HepG2 (cell line): ENCODE measurements at regions not wholly inside any gene's neighbourhood (a gene's known extent, or its start where the extent isn't known, plus 50 kb on each side); places are given as distances from the start of the nearest gene placed in this dataset.

Source experiments
- ATAC-seq: fragments of 200-7000 bp; cut with Tn5 transposase; 3 replicates; pipeline ENCODE4 v1.9.1; 2020; ENCODE audit warnings: mild to moderate bottlenecking, moderate library complexity
- BruUV-seq: library from RNA; stranded (reverse); fragments of 400-500 nt; replicated peaks from 2 replicates; lab custom pipeline; 2021; lab: Mats Ljungman, UMichigan
- CTCF ChIA-PET: fragments of 300-600 bp; formaldehyde crosslinking; extraction: SDS; loops from one replicate; lab custom pipeline; 2021; ENCODE audit warnings: low total read pairs, inconsistent platforms, low intra/inter-chr PET ratio; lab: Yijun Ruan, JAX
- POLR2A ChIA-PET: fragments of 350-600 bp; sonication (Branson Sonifier 250); formaldehyde crosslinking; loops from one replicate; lab custom pipeline; 2020; ENCODE audit warnings: antibody characterized with exemption, inconsistent platforms; lab: Yijun Ruan, JAX
- DNase-seq: peaks from one replicate; pipeline ENCODE4 v3.0.0-alpha.2; 2015; ENCODE audit warnings: low spot score
- FAIRE-seq: peaks from 3 replicates; lab custom pipeline; 2011; peaks lifted over from hg19 to GRCh38; lab: Jason Lieb, UNC
- H2AFZ ChIP-seq: one replicate; pipeline ENCODE4 v1.6.1; 2011; ENCODE audit warnings: low read length, inconsistent platforms
- H3K27ac ChIP-seq: fragments of 300-600 bp; 3 replicates; pipeline ENCODE4 v1.8.0; 2011; ENCODE audit warnings: mixed run types, mild to moderate bottlenecking, mixed read lengths, low read length, inconsistent platforms; ENCODE audit not compliant: insufficient read depth; ENCODE audit errors: extremely low read length
- H3K27me3 ChIP-seq, 2 experiments: fragments of 200-600 bp in 1 of 2; 2 replicates in 1 of 2; 3 replicates in 1 of 2; pipeline versions ENCODE4 v1.6.0 to v1.8.0; 2011; ENCODE audit warnings: low read length in 2 of 2, mild to moderate bottlenecking in 2 of 2, moderate library complexity in 2 of 2, inconsistent platforms in 1 of 2; ENCODE audit not compliant: insufficient read depth in 2 of 2, control insufficient read depth in 1 of 2
- H3K36me3 ChIP-seq, 2 experiments: fragments of 200-600 bp in 1 of 2; replicated peaks in 1 of 2; 2 replicates in 1 of 2; 3 replicates in 1 of 2; pipeline versions ENCODE4 v1.5.1 to v1.8.0; 2011; ENCODE audit warnings: low read length in 2 of 2, inconsistent platforms in 1 of 2; ENCODE audit not compliant: insufficient read depth in 2 of 2, control insufficient read depth in 1 of 2
- H3K4me1 ChIP-seq: 2 replicates; pipeline ENCODE4 v1.5.1; 2012; ENCODE audit warnings: low read length, inconsistent platforms; ENCODE audit not compliant: insufficient read depth
- H3K4me2 ChIP-seq: 2 replicates; pipeline ENCODE4 v1.6.0; 2011; ENCODE audit warnings: low read depth, low read length, inconsistent platforms
- H3K4me3 ChIP-seq, 3 experiments: fragments of 200-600 bp in 1 of 3; sonication (generic), shearing (Covaris generic) in 1 of 3; replicated peaks in 1 of 3; 2 replicates each; pipeline ENCODE4 v1.5.1; 2011 to 2016; ENCODE audit warnings: low read length in 3 of 3, inconsistent platforms in 2 of 3, low read depth in 2 of 3, mild to moderate bottlenecking in 2 of 3, control low read depth in 1 of 3, mixed read lengths in 1 of 3; ENCODE audit not compliant: insufficient read depth in 1 of 3
- H3K79me2 ChIP-seq: one replicate; pipeline ENCODE4 v1.6.1; 2011; ENCODE audit warnings: low read length, inconsistent platforms; ENCODE audit not compliant: insufficient read depth
- H3K9ac ChIP-seq: 2 replicates; pipeline ENCODE4 v1.6.0; 2011; ENCODE audit warnings: mild to moderate bottlenecking, low read depth, low read length, inconsistent platforms; ENCODE audit not compliant: insufficient read depth
- H3K9me3 ChIP-seq: 2 replicates; pipeline ENCODE4 v1.5.1; 2012; ENCODE audit warnings: mild to moderate bottlenecking, low read length
- H4K20me1 ChIP-seq: 2 replicates; pipeline ENCODE4 v1.6.0; 2011; ENCODE audit warnings: inconsistent platforms, mild to moderate bottlenecking, low read length, moderate library complexity; ENCODE audit not compliant: insufficient read depth
- BHLHE40 ChIP-seq: IDR thresholded peaks from 2 replicates; pipeline ENCODE4 v1.6.1; 2011; ENCODE audit warnings: low read length, improper control_type of control experiment
- GZF1 ChIP-seq: sonication (generic); formaldehyde crosslinking; IDR thresholded peaks from 2 replicates; pipeline ENCODE4 v1.5.1; 2020; ENCODE audit warnings: mild to moderate bottlenecking, missing genetic modification reagents
- RCOR2 ChIP-seq: IDR thresholded peaks from 2 replicates; pipeline ENCODE4 v1.6.1; 2016; ENCODE audit warnings: missing biosample characterization, missing genetic modification reagents
- ZNF224 ChIP-seq: sonication (generic); formaldehyde crosslinking; IDR thresholded peaks from 2 replicates; pipeline ENCODE4 v1.5.0; 2020; ENCODE audit warnings: mild to moderate bottlenecking, missing genetic modification reagents
- ZNF484 ChIP-seq: sonication (generic); formaldehyde crosslinking; IDR thresholded peaks from 2 replicates; pipeline ENCODE4 v1.5.1; 2020; ENCODE audit warnings: mild to moderate bottlenecking, low read depth, missing genetic modification reagents, borderline replicate concordance
- ZNF746 ChIP-seq: sonication (generic); formaldehyde crosslinking; IDR thresholded peaks from 2 replicates; pipeline ENCODE4 v1.8.0; 2022; ENCODE audit warnings: mild to moderate bottlenecking, missing genetic modification reagents
- WGBS: methylation state at CpG from one replicate; pipeline ENCODE4 v1.1.6; 2017; ENCODE audit warnings: low lambda C conversion rate; 5-methylcytosine and 5-hydroxymethylcytosine counted together
- in situ Hi-C: cut with HindIII; loops from 2 replicates; pipeline ENCODE4 v1.10.0; 2017; ENCODE audit warnings: low pct_unique_long_range_greater_than_20kb; ENCODE audit not compliant: extremely low pct_ligation_motif_present
- intact Hi-C: fragments of 100-400 bp; cut with micrococcal nuclease; formaldehyde crosslinking; loops from one replicate; pipeline ENCODE4 v1.10.0; 2022; ENCODE audit not compliant: unreplicated experiment
- TF ChIP-seq, protein P1 (sequence below): sonication (generic); formaldehyde crosslinking; IDR thresholded peaks from 2 replicates; pipeline ENCODE4 v1.8.0; 2022; ENCODE audit warnings: missing genetic modification reagents, low read depth, mild to moderate bottlenecking, borderline replicate concordance
- TF ChIP-seq, protein P2 (sequence below): IDR thresholded peaks from 2 replicates; pipeline ENCODE4 v1.6.1; 2018; ENCODE audit warnings: missing genetic modification reagents
- TF ChIP-seq, protein P3 (sequence below): sonication (generic); formaldehyde crosslinking; IDR thresholded peaks from 2 replicates; pipeline ENCODE4 v1.5.1; 2020; ENCODE audit warnings: mild to moderate bottlenecking, missing genetic modification reagents, borderline replicate concordance
- TF ChIP-seq, protein P4 (sequence below): sonication (generic); formaldehyde crosslinking; IDR thresholded peaks from 2 replicates; pipeline ENCODE4 v1.4.0; 2020; ENCODE audit warnings: mild to moderate bottlenecking, missing genetic modification reagents

DNA sequence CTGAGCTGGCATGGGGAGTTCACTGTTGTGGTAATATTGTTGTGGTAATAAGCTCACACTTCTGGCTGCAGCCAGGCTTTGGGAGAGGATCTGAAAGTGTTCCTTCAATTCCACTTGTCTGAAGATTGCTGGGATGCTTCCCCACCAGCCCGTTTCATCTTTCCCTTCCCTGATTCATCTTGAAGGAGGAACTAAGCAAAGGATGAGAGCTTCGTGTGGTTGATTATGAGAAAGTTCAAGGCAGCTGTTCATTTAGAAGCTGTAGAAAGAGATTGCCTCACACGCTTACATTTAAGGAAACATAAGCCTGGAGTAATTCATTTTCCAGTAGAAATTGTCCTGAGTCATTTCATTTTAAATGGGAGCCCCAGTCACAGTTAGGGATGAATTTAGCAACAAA, 122.4 kb upstream of the GAS1 start:
- POLR2A ChIA-PET: no interaction called here
- CTCF ChIA-PET: no interaction called here
- no peaks in the 10 kb centered on the region for H3K4me1 ChIP-seq
- no peak overlapping the region for H3K4me3 ChIP-seq
- H4K20me1 ChIP-seq: no peaks in the 10 kb centered on the region
- no peaks in the 10 kb centered on the region for H3K79me2 ChIP-seq
- H3K27me3 ChIP-seq: no peaks in the 10 kb centered on the region
- TF ChIP-seq RCOR2 (CRISPR knock-in tag) (no peak), ZNF746 (CRISPR knock-in tag) (no peak), BHLHE40 (no peak), GZF1 (CRISPR knock-in tag) (no peak), ZNF484 (CRISPR knock-in tag) (no peak), ZNF224 (CRISPR knock-in tag) (no peak)
- TF ChIP-seq, protein P1, sequence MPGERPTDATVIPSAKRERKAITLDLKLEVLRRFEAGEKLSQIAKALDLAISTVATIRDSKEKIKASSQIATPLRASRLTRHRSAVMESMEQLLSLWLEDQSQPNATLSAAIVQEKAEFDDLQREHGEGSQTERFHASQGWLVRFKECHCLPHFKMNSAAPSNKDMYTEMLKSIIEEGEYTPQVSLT (CRISPR knock-in tag): no peak
- TF ChIP-seq, protein P2, sequence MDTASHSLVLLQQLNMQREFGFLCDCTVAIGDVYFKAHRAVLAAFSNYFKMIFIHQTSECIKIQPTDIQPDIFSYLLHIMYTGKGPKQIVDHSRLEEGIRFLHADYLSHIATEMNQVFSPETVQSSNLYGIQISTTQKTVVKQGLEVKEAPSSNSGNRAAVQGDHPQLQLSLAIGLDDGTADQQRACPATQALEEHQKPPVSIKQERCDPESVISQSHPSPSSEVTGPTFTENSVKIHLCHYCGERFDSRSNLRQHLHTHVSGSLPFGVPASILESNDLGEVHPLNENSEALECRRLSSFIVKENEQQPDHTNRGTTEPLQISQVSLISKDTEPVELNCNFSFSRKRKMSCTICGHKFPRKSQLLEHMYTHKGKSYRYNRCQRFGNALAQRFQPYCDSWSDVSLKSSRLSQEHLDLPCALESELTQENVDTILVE (CRISPR knock-in tag): no peak
- TF ChIP-seq, protein P3, sequence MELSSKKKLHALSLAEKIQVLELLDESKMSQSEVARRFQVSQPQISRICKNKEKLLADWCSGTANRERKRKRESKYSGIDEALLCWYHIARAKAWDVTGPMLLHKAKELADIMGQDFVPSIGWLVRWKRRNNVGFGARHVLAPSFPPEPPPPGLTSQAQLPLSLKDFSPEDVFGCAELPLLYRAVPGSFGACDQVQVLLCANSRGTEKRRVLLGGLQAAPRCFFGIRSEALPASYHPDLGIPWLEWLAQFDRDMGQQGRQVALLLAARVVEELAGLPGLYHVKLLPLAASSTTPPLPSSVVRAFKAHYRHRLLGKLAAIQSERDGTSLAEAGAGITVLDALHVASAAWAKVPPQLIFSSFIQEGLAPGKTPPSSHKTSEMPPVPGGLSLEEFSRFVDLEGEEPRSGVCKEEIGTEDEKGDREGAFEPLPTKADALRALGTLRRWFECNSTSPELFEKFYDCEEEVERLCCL (CRISPR knock-in tag): no peak
- TF ChIP-seq, protein P4, sequence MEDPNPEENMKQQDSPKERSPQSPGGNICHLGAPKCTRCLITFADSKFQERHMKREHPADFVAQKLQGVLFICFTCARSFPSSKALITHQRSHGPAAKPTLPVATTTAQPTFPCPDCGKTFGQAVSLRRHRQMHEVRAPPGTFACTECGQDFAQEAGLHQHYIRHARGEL (CRISPR knock-in tag): no peak
- no peaks in the 10 kb centered on the region for H3K9me3 ChIP-seq
- 10% methylated on average over 3 of the region's 3 CpGs for WGBS
- in situ Hi-C loops: no loop called here
- FAIRE-seq (no peak), DNase-seq (no peak), ATAC-seq (no peak)
- no peak overlapping the region for H2AFZ ChIP-seq
- no peak overlapping the region for H3K9ac ChIP-seq
- no TSS peak for BruUV-seq
- no peaks in the 10 kb centered on the region for H3K36me3 ChIP-seq
- H3K4me2 ChIP-seq: no peak overlapping the region
- H3K27ac ChIP-seq: no peak overlapping the region
- intact Hi-C loops: no loop called here
